Astrocyte (in vitro differentiated cells and primary cell): ENCODE measurements at regions not wholly inside any gene's neighbourhood (a gene's known extent, or its start where the extent isn't known, plus 50 kb on each side); places are given as distances from the start of the nearest gene placed in this dataset.

ENCODE experiments used
- EZH2 ChIP-seq: IDR thresholded peaks from 2 replicates; pipeline ENCODE4 v1.6.1; 2012; ENCODE audit warnings: mild to moderate bottlenecking, low read length, inconsistent platforms; ENCODE audit not compliant: insufficient read depth
- TF ChIP-seq, protein P1 (sequence below): IDR thresholded peaks from 2 replicates; pipeline ENCODE4 v1.5.1; 2011; ENCODE audit warnings: low read depth, mild to moderate bottlenecking, inconsistent platforms, low read length, moderate library complexity; ENCODE audit not compliant: insufficient read depth

DNA sequence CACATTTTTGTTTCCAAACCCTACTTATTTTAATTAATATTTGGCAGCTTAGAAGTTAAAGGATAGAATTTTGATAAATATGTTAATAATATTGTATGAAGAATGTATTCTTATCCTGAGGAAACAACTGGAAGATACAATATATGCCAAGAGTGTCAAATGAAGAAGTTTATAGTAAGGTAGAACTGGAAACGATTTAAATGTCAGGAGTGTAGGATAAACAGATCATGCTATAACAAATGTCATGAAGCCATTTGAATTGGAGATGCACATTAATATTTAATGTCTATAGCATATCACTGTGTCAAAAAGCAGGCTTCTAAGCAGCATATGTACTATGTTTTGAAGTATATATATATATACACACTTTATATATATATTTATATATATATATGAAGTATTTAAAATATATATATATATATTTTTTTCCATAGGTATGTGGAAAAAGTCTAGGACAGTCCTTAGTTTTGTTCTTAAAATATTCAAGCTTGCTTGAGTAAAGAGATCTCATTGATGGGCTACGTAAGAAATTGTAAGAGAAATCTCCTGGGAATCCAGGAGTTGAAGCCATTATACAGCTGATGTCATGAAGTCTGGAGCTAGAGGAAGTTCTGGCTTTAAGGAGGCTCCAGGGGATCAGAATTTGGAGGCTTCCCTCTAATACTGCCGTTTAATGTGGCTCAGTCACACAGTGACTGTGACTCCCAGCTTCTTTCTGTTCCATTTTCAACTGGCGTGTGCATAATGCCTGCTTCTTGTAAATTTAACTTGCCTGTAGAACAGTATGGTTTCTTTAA is 79.9 kb upstream of the MYCBP2 start:
- TF ChIP-seq, protein P1, sequence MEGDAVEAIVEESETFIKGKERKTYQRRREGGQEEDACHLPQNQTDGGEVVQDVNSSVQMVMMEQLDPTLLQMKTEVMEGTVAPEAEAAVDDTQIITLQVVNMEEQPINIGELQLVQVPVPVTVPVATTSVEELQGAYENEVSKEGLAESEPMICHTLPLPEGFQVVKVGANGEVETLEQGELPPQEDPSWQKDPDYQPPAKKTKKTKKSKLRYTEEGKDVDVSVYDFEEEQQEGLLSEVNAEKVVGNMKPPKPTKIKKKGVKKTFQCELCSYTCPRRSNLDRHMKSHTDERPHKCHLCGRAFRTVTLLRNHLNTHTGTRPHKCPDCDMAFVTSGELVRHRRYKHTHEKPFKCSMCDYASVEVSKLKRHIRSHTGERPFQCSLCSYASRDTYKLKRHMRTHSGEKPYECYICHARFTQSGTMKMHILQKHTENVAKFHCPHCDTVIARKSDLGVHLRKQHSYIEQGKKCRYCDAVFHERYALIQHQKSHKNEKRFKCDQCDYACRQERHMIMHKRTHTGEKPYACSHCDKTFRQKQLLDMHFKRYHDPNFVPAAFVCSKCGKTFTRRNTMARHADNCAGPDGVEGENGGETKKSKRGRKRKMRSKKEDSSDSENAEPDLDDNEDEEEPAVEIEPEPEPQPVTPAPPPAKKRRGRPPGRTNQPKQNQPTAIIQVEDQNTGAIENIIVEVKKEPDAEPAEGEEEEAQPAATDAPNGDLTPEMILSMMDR, result no peak
- no peak for TF ChIP-seq EZH2
